ENCODE measurements at regions not wholly inside any gene's neighbourhood (a gene's known extent, or its start where the extent isn't known, plus 50 kb on each side); places are given as distances from the start of the nearest gene placed in this dataset.

DNA sequence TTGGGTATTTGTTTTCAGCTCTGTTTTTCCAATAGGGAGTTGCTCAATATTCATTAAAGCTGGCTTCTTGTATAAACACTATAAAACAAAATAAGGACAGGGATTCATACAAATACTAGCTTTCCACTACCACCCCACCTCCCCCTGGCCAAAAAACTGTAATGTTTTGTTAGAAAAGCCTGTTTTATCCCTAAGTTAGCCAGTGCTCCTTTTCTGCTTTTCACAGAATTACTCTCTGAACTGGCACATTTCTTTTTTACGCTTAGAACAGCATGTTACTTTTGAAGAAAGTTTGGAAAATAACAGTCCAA, 147.4 kb upstream of the DMRT1 start:
- Histone ChIP-seq H3K27me3 (ENCODE audit: control insufficient read depth in 1 of 2, insufficient read depth in 2 of 2, low read length in 2 of 2) (no peaks in the 10 kb centered on the region), H3K9me3 (ENCODE audit: control insufficient read depth in 1 of 2, low read length in 2 of 2) (no peaks in the 10 kb centered on the region), H3K9ac (ENCODE audit: low read depth in 1 of 2, low read length in 2 of 2) (peak overlapping the region; percentile 11 to 27), H3K27ac (ENCODE audit: low read depth, low read length) (peak overlapping the region; percentile 23), H3K4me3 (ENCODE audit: low read depth in 1 of 2, low read length in 2 of 2) (peak overlapping the region in 1 of 2 donors; percentile 12), H3K36me3 (ENCODE audit: control insufficient read depth in 1 of 2, insufficient read depth in 2 of 2, low read length in 2 of 2) (peaks cover 0 to 3% of the 10 kb centered on the region in 2 donors), H3K4me1 (ENCODE audit: control insufficient read depth in 1 of 2, insufficient read depth in 2 of 2, low read length in 2 of 2) (peaks cover 22% of the 10 kb centered on the region in 2 donors)

DNA sequence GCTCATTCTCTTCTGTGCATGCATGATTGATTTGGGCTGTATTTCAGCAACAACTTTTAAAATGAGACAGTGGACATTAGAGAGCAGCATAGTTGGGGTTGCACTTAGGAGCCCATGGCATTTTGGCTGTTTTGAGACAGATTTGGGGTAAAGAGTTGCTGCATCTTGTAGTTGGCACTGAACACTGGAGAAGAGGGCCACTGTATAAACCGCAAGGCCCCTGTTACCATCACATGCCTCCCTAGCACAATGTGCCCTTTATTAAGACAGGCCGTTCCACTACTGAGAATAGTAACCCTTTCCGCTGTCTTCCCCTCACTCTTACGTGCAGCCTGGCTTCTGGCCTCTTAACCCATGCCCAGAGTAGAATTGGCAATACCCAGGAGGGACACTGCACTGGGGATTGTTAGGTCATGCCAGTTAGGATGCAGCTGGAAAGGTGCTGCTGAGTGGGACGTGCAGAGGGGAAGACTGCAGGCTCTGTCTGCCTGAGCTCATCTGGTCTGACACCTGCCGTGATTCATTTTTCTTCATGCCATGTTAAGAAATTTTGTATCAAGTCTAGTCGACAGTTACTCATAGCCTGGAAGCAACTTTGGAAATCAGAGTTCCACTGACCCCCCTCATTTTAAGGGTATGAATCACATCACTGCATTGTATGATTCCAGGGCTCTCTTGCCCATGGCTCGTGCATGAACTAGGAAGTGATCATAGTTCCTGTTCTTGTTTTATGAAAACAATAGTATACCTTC, 146.9 kb upstream of the DMRT1 start:
- no peaks in the 10 kb centered on the region for H3K27me3 ChIP-seq (ENCODE audit: control insufficient read depth in 1 of 2, insufficient read depth in 2 of 2, low read length in 2 of 2)
- no peaks in the 10 kb centered on the region for H3K36me3 ChIP-seq (ENCODE audit: control insufficient read depth in 1 of 2, insufficient read depth in 2 of 2, low read length in 2 of 2)
- H3K9ac ChIP-seq (ENCODE audit: low read depth in 1 of 2, low read length in 2 of 2): peak overlapping the region; percentile 11 to 27
- H3K4me1 ChIP-seq (ENCODE audit: control insufficient read depth in 1 of 2, insufficient read depth in 2 of 2, low read length in 2 of 2): peaks cover 22% of the 10 kb centered on the region in 2 donors
- H3K9me3 ChIP-seq (ENCODE audit: control insufficient read depth in 1 of 2, low read length in 2 of 2): no peaks in the 10 kb centered on the region
- peak overlapping the region in 1 of 2 donors; percentile 12 for H3K4me3 ChIP-seq (ENCODE audit: low read depth in 1 of 2, low read length in 2 of 2)
- H3K27ac ChIP-seq (ENCODE audit: low read depth, low read length): peak overlapping the region; percentile 23

DNA sequence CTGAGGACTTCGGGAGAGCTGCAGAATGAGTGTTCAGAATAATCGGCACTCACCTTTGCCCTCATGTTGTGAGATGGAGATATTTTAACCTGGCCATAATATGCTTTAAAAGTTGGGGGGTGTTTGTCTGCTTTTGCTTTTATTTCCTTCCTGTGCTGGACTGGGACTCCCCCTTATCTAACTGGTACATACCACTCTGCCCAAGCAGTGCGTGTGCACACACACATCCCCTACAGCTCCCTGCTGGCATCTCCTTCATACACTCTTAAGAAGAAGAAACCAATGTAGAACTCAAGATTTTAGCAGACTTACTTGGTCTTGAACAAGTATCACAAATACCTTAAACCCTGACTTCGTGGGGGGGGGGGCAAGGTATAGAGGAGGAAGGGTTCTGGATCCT, 146.2 kb upstream of the DMRT1 start:
- peak overlapping the region in 1 of 2 donors; percentile 5 for H3K4me3 ChIP-seq (ENCODE audit: low read depth in 1 of 2, low read length in 2 of 2)
- H3K27ac ChIP-seq (ENCODE audit: low read depth, low read length): peak overlapping the region; percentile 5
- H3K36me3 ChIP-seq (ENCODE audit: control insufficient read depth in 1 of 2, insufficient read depth in 2 of 2, low read length in 2 of 2): no peaks in the 10 kb centered on the region
- no peak overlapping the region for H3K9ac ChIP-seq (ENCODE audit: low read depth in 1 of 2, low read length in 2 of 2)
- H3K4me1 ChIP-seq (ENCODE audit: control insufficient read depth in 1 of 2, insufficient read depth in 2 of 2, low read length in 2 of 2): peaks cover 23 to 24% of the 10 kb centered on the region in 2 donors
- H3K27me3 ChIP-seq (ENCODE audit: control insufficient read depth in 1 of 2, insufficient read depth in 2 of 2, low read length in 2 of 2): no peaks in the 10 kb centered on the region
- H3K9me3 ChIP-seq (ENCODE audit: control insufficient read depth in 1 of 2, low read length in 2 of 2): no peaks in the 10 kb centered on the region

DNA sequence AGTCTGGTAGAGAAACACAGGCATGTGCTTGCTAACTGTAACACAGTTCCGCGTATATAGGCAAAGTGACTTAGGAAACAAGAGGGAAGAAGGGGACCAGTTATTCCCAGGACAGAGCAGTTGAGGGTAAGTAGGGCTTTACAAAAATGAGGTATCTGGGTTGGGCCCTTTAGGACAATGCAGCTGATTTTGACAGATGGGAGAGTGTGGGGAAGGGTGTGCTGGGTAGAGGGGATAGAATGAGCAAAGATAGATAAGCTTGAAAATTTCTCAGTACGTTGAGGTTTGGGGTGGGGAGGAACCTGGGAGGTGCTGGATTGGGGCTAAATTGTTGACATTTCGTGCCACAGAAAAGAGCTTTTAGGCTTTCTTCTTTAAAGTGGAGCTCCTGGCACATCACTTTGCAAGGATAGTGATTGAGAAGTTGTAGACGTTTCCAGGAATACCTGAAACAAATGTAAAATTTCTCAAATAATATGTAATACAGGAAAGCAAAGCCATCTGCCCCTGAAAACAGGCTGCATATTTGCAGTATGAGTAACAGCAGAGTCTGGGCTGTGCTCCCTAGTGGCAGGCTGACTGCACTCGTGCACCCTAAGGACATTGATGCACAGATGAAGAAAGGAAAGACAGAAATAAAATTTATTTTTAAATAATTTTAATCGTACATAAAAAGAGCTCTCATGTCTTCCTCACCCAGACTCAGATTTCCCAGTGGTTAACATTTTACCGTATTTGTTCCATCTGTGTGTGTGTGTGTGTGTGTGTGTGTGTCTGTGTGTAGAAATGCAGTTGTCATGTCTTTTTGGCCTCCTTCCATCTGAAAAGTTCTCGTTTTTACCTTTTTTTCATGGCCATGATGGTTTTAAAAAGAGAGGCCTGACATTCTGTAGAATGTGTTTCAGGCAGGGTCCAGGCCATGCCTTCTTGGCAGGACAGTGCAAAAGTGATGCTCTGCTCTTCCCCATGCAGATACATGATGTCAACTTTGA, 144.9 kb upstream of the DMRT1 start:
- Histone ChIP-seq H3K4me3 (ENCODE audit: low read depth in 1 of 2, low read length in 2 of 2) (no peak overlapping the region), H3K27me3 (ENCODE audit: control insufficient read depth in 1 of 2, insufficient read depth in 2 of 2, low read length in 2 of 2) (no peaks in the 10 kb centered on the region), H3K4me1 (ENCODE audit: control insufficient read depth in 1 of 2, insufficient read depth in 2 of 2, low read length in 2 of 2) (peaks cover 27 to 31% of the 10 kb centered on the region in 2 donors), H3K36me3 (ENCODE audit: control insufficient read depth in 1 of 2, insufficient read depth in 2 of 2, low read length in 2 of 2) (no peaks in the 10 kb centered on the region), H3K27ac (ENCODE audit: low read depth, low read length) (peak overlapping the region; percentile 46), H3K9me3 (ENCODE audit: control insufficient read depth in 1 of 2, low read length in 2 of 2) (no peaks in the 10 kb centered on the region), H3K9ac (ENCODE audit: low read depth in 1 of 2, low read length in 2 of 2) (no peak overlapping the region)

DNA sequence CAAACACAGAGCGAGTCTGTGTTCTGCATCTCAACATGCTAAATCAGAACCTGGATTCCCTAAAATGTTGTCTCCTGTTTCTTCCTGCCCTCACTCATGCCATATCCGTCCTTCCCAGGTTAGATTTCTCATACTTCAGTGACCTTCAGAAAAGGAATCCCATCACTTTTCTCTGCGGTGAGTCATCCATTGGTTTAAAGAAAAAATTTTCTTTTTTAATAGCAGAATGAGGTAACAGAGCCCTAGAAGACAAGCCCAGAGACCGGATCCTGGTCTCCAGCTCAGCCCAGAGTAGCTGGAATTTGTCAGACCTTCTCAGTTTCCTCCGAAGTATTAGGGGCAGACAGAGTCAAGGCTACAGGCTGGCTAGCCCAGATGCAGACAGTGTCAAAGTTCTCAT, 143.2 kb upstream of the DMRT1 start:
- H3K36me3 ChIP-seq (ENCODE audit: control insufficient read depth in 1 of 2, insufficient read depth in 2 of 2, low read length in 2 of 2): no peaks in the 10 kb centered on the region
- no peaks in the 10 kb centered on the region for H3K27me3 ChIP-seq (ENCODE audit: control insufficient read depth in 1 of 2, insufficient read depth in 2 of 2, low read length in 2 of 2)
- H3K27ac ChIP-seq (ENCODE audit: low read depth, low read length): no peak overlapping the region
- H3K4me1 ChIP-seq (ENCODE audit: control insufficient read depth in 1 of 2, insufficient read depth in 2 of 2, low read length in 2 of 2): peaks cover 22 to 27% of the 10 kb centered on the region in 2 donors
- no peak overlapping the region for H3K4me3 ChIP-seq (ENCODE audit: low read depth in 1 of 2, low read length in 2 of 2)
- no peaks in the 10 kb centered on the region for H3K9me3 ChIP-seq (ENCODE audit: control insufficient read depth in 1 of 2, low read length in 2 of 2)
- no peak overlapping the region for H3K9ac ChIP-seq (ENCODE audit: low read depth in 1 of 2, low read length in 2 of 2)

DNA sequence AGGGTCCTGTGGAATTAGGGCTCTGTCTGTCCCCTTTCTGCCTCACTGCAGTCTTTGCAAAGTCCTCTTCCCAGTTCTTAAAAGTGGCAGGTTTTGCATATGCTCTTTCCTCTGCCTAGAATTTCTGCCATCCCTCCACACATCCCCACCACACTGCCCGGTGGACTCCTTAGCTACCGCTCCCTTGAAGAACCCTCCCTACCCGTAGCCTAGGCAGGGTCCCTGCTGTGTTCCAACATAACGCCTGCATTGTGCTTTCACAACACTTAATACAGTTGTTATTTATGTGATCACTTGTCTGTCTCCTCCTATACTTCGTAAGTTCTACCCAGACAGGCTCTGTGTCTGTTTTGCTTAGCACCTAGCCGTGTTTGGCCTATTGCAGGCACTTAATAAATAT, 142.5 kb upstream of the DMRT1 start:
- Histone ChIP-seq H3K9me3 (ENCODE audit: control insufficient read depth in 1 of 2, low read length in 2 of 2) (no peaks in the 10 kb centered on the region), H3K4me1 (ENCODE audit: control insufficient read depth in 1 of 2, insufficient read depth in 2 of 2, low read length in 2 of 2) (peaks cover 21 to 26% of the 10 kb centered on the region in 2 donors), H3K27ac (ENCODE audit: low read depth, low read length) (no peak overlapping the region), H3K36me3 (ENCODE audit: control insufficient read depth in 1 of 2, insufficient read depth in 2 of 2, low read length in 2 of 2) (no peaks in the 10 kb centered on the region), H3K9ac (ENCODE audit: low read depth in 1 of 2, low read length in 2 of 2) (no peak overlapping the region), H3K4me3 (ENCODE audit: low read depth in 1 of 2, low read length in 2 of 2) (no peak overlapping the region), H3K27me3 (ENCODE audit: control insufficient read depth in 1 of 2, insufficient read depth in 2 of 2, low read length in 2 of 2) (no peaks in the 10 kb centered on the region)

DNA sequence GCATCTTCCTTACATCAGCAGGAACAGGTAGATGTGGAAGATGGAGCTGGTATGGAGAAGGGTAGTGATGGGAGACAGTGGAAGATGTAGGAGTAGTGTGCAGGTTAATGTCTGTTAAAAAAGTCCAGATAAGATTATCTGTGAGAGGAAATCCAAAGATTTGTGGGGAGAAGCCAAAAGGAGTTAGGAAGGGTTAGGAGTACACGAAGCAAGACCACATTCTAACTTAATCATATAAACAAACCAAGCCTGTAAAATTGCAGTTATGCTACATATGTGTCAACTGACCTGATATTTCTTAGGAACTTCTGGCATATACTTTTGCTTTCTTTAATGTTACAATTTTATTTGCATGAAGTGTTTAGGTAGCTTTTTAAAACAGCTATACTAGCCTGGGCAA, 142.1 kb upstream of the DMRT1 start:
- Histone ChIP-seq H3K9ac (ENCODE audit: low read depth in 1 of 2, low read length in 2 of 2) (no peak overlapping the region), H3K36me3 (ENCODE audit: control insufficient read depth in 1 of 2, insufficient read depth in 2 of 2, low read length in 2 of 2) (no peaks in the 10 kb centered on the region), H3K4me1 (ENCODE audit: control insufficient read depth in 1 of 2, insufficient read depth in 2 of 2, low read length in 2 of 2) (peaks cover 16 to 21% of the 10 kb centered on the region in 2 donors), H3K4me3 (ENCODE audit: low read depth in 1 of 2, low read length in 2 of 2) (no peak overlapping the region), H3K27ac (ENCODE audit: low read depth, low read length) (no peak overlapping the region), H3K27me3 (ENCODE audit: control insufficient read depth in 1 of 2, insufficient read depth in 2 of 2, low read length in 2 of 2) (no peaks in the 10 kb centered on the region), H3K9me3 (ENCODE audit: control insufficient read depth in 1 of 2, low read length in 2 of 2) (no peaks in the 10 kb centered on the region)

DNA sequence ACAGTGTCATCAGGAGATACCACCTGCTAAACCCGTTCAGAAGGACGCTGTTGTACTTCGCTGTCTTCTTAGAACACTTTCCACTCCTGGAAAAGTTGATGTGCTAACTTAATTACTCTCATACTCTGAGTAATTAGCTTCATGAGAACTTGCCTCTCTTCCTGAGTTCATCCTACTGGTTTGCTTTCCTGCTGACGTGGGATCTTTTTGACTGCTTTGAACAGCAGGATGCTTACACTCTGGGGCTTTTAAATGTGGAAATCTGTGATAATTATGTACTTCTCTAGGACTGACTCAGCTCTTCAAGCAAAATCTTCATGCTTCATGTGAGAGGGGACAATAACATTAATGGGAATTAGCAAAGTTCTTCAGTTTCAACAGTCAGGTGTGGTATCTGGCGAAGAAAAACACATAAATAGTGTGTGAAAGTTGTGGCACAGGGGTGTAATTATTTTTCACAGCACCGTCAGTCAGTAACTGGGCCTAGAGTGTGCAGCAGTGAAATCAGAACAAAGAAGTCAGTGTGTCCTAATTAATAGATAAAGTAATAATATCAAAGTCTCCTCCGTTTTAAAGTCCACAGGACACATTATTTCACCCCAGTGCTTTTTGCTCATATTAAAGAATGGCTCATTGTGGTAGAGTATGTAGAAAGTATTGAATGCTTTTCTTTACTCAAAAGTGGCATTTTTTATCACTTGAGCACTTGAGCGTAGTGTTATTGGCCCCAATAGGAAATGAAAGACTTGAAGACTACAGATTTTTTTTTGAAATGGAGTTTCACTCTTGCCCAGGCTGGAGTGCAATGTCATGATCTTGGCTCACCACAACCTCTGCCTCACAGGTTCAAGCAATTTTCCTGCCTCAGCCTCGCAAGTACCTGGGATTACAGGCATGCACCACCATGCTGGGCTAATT, 140.9 kb upstream of the DMRT1 start:
- Histone ChIP-seq H3K27ac (ENCODE audit: low read depth, low read length) (no peak overlapping the region), H3K4me3 (ENCODE audit: low read depth in 1 of 2, low read length in 2 of 2) (no peak overlapping the region), H3K9ac (ENCODE audit: low read depth in 1 of 2, low read length in 2 of 2) (no peak overlapping the region), H3K9me3 (ENCODE audit: control insufficient read depth in 1 of 2, low read length in 2 of 2) (no peaks in the 10 kb centered on the region), H3K36me3 (ENCODE audit: control insufficient read depth in 1 of 2, insufficient read depth in 2 of 2, low read length in 2 of 2) (no peaks in the 10 kb centered on the region), H3K27me3 (ENCODE audit: control insufficient read depth in 1 of 2, insufficient read depth in 2 of 2, low read length in 2 of 2) (no peaks in the 10 kb centered on the region), H3K4me1 (ENCODE audit: control insufficient read depth in 1 of 2, insufficient read depth in 2 of 2, low read length in 2 of 2) (peaks cover 7 to 9% of the 10 kb centered on the region in 2 donors)

DNA sequence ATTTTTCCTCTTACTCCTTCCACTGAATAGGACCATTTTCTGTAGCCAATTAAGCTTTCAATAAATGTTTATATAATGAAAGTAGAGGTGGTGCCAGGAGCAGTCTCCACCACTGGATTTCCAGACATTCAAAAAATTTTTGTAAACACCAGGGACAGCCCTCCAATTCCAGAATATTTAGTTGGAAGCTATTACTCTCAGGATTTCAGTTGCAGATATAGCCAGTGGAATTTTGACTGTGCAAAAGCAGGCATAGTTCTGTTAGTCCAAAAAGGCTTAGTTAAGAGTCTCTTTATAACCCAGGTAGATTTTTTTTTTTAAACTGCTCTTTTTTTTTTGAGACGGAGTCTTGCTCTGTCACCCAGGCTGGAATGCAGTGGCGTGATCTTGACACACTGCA, 138.1 kb upstream of the DMRT1 start:
- no peaks in the 10 kb centered on the region for H3K27me3 ChIP-seq (ENCODE audit: control insufficient read depth in 1 of 2, insufficient read depth in 2 of 2, low read length in 2 of 2)
- H3K4me1 ChIP-seq (ENCODE audit: control insufficient read depth in 1 of 2, insufficient read depth in 2 of 2, low read length in 2 of 2): peaks cover 14 to 19% of the 10 kb centered on the region in 2 donors
- no peaks in the 10 kb centered on the region for H3K9me3 ChIP-seq (ENCODE audit: control insufficient read depth in 1 of 2, low read length in 2 of 2)
- H3K4me3 ChIP-seq (ENCODE audit: low read depth in 1 of 2, low read length in 2 of 2): no peak overlapping the region
- no peak overlapping the region for H3K27ac ChIP-seq (ENCODE audit: low read depth, low read length)
- no peaks in the 10 kb centered on the region for H3K36me3 ChIP-seq (ENCODE audit: control insufficient read depth in 1 of 2, insufficient read depth in 2 of 2, low read length in 2 of 2)
- H3K9ac ChIP-seq (ENCODE audit: low read depth in 1 of 2, low read length in 2 of 2): no peak overlapping the region

Data from duodenal mucosa (tissue), 2 donors.